GM12864 (cell line): ENCODE measurements at regions not wholly inside any gene's neighbourhood (a gene's known extent, or its start where the extent isn't known, plus 50 kb on each side); places are given as distances from the start of the nearest gene placed in this dataset.

Source experiments
- DNase-seq: peaks from one replicate; pipeline ENCODE4 v3.0.0-alpha.2; 2011; ENCODE audit warnings: low read depth
- H3K4me3 ChIP-seq: 2 replicates; pipeline ENCODE4 v1.5.1; 2011; ENCODE audit warnings: mild to moderate bottlenecking, low read depth, low read length, control low read depth
- CTCF ChIP-seq: IDR thresholded peaks from 2 replicates; pipeline ENCODE4 v1.5.1; 2011; ENCODE audit warnings: low read depth, mild to moderate bottlenecking, moderate library complexity, low read length, control low read depth, inconsistent platforms; ENCODE audit errors: missing control alignments

GRCh38 chr3:107260207-107260606 lies 117.0 kb upstream of the CCDC54 start:
- DNase-seq: no peak

GRCh38 chr3:107263269-107264021 lies 113.8 kb upstream of the CCDC54 start:
- TF ChIP-seq CTCF: no peak

More at GRCh38 chr3:107260207-107260606, 117.0 kb upstream of the CCDC54 start:
- H3K4me3 ChIP-seq: no peak overlapping the region
- TF ChIP-seq CTCF: no peak

GRCh38 chr3:107264888-107265287 lies 112.4 kb upstream of the CCDC54 start:
- no peak overlapping the region for H3K4me3 ChIP-seq
- no peak for DNase-seq

More at GRCh38 chr3:107263269-107264021, 113.8 kb upstream of the CCDC54 start:
- no peak overlapping the region; the same call in 1 of the 2 replicates for H3K4me3 ChIP-seq
- DNase-seq: no peak

GRCh38 chr3:107265526-107265925 lies 111.7 kb upstream of the CCDC54 start:
- TF ChIP-seq CTCF: no peak
- no peak for DNase-seq

More at GRCh38 chr3:107264888-107265287, 112.4 kb upstream of the CCDC54 start:
- TF ChIP-seq CTCF: no peak

GRCh38 chr3:107268469-107268868 lies 108.8 kb upstream of the CCDC54 start:
- DNase-seq: no peak
- no peak for TF ChIP-seq CTCF
- no peak overlapping the region for H3K4me3 ChIP-seq

More at GRCh38 chr3:107265526-107265925, 111.7 kb upstream of the CCDC54 start:
- no peak overlapping the region for H3K4me3 ChIP-seq

- DNase-seq: no peak
- no peak overlapping the region for H3K4me3 ChIP-seq
- TF ChIP-seq CTCF: no peak
These were observed 108.1 kb upstream of the CCDC54 start for GRCh38 chr3:107269136-107269535.

- no peak overlapping the region for H3K4me3 ChIP-seq
- peak; percentile 52 for TF ChIP-seq CTCF
- DNase-seq: no peak
These were observed 105.4 kb upstream of the CCDC54 start for GRCh38 chr3:107271787-107272387.
